IMR-90 (cell line): ENCODE measurements at regions not wholly inside any gene's neighbourhood (a gene's known extent, or its start where the extent isn't known, plus 50 kb on each side); places are given as distances from the start of the nearest gene placed in this dataset.

Experiments used
- ATAC-seq: fragments of 200-7000 bp; cut with Tn5 transposase; 2 replicates; pipeline ENCODE4 v1.9.1; 2020; ENCODE audit warnings: low read depth, mild to moderate bottlenecking, moderate library complexity
- BruUV-seq: library from RNA; stranded (reverse); fragments of 400-500 nt; replicated peaks from 2 replicates; lab custom pipeline; 2021; lab: Mats Ljungman, UMichigan
- CTCF ChIA-PET: fragments of 300-600 bp; formaldehyde crosslinking; extraction: SDS; loops from one replicate; lab custom pipeline; 2021; ENCODE audit warnings: antibody characterized with exemption; lab: Yijun Ruan, JAX
- POLR2A ChIA-PET: fragments of 300-600 bp; sonication (Branson Sonifier 250); formaldehyde crosslinking; loops from one replicate; lab custom pipeline; 2022; ENCODE audit warnings: antibody characterized with exemption; ENCODE audit not compliant: unreplicated experiment; lab: Charles Lee
- DNase-seq: peaks from one replicate; pipeline ENCODE4 v3.0.0; 2013
- H2AFZ ChIP-seq: replicated peaks from 2 replicates; pipeline ENCODE3; 2013; ENCODE audit warnings: low read length, mild to moderate bottlenecking; ENCODE audit not compliant: poor library complexity
- H2AK5ac ChIP-seq: 2 replicates; pipeline ENCODE4 v1.6.1; 2013; ENCODE audit warnings: low read depth, low read length, inconsistent platforms
- H2AK9ac ChIP-seq: replicated peaks from 2 replicates; pipeline ENCODE3; 2013; ENCODE audit warnings: mild to moderate bottlenecking, low read depth, low read length, moderate library complexity; ENCODE audit not compliant: poor library complexity
- H2BK120ac ChIP-seq: 2 replicates; pipeline ENCODE4 v1.6.1; 2013; ENCODE audit warnings: low read depth, low read length, inconsistent platforms
- H2BK15ac ChIP-seq: 3 replicates; pipeline ENCODE4 v1.6.1; 2013; ENCODE audit warnings: low read depth, low read length, inconsistent platforms
- H2BK20ac ChIP-seq: 2 replicates; pipeline ENCODE4 v1.6.1; 2013; ENCODE audit warnings: low read depth, mild to moderate bottlenecking, inconsistent platforms, low read length, moderate library complexity
- H2BK5ac ChIP-seq: 2 replicates; pipeline ENCODE4 v1.6.1; 2013; ENCODE audit warnings: mild to moderate bottlenecking, low read depth, low read length, inconsistent platforms; ENCODE audit not compliant: poor library complexity, severe bottlenecking
- H3K14ac ChIP-seq: replicated peaks from 2 replicates; pipeline ENCODE4 v1.6.1; 2013; ENCODE audit warnings: low read depth, low read length, inconsistent platforms
- H3K18ac ChIP-seq: 2 replicates; pipeline ENCODE4 v1.6.1; 2013; ENCODE audit warnings: low read depth, low read length, control low read depth
- H3K23ac ChIP-seq: 2 replicates; pipeline ENCODE4 v1.6.1; 2013; ENCODE audit warnings: low read depth, low read length, inconsistent platforms
- H3K27ac ChIP-seq: 2 replicates; pipeline ENCODE4 v1.5.1; 2013; ENCODE audit warnings: mild to moderate bottlenecking, control low read depth, low read length; ENCODE audit not compliant: insufficient read depth
- H3K27me3 ChIP-seq: 2 replicates; pipeline ENCODE4 v1.6.1; 2013; ENCODE audit warnings: low read length; ENCODE audit not compliant: control insufficient read depth, insufficient read depth
- H3K36me3 ChIP-seq: 2 replicates; pipeline ENCODE4 v1.6.1; 2013; ENCODE audit warnings: low read length, mixed read lengths; ENCODE audit not compliant: control insufficient read depth, insufficient read depth
- H3K4ac ChIP-seq: 2 replicates; pipeline ENCODE4 v1.6.1; 2013; ENCODE audit warnings: low read depth, low read length, inconsistent platforms
- H3K4me1 ChIP-seq: 2 replicates; pipeline ENCODE4 v1.6.1; 2013; ENCODE audit warnings: low read length, mixed read lengths; ENCODE audit not compliant: control insufficient read depth, insufficient read depth
- H3K4me2 ChIP-seq: 2 replicates; pipeline ENCODE4 v1.6.1; 2013; ENCODE audit warnings: low read depth, mild to moderate bottlenecking, control low read depth, low read length, moderate library complexity
- H3K4me3 ChIP-seq: 2 replicates; pipeline ENCODE4 v1.5.1; 2013; ENCODE audit warnings: low read depth, mild to moderate bottlenecking, control low read depth, low read length, moderate library complexity; ENCODE audit not compliant: insufficient read depth
- H3K56ac ChIP-seq: 2 replicates; pipeline ENCODE4 v1.6.1; 2013; ENCODE audit warnings: low read length, inconsistent platforms; ENCODE audit not compliant: insufficient read depth; ENCODE audit errors: extremely low read depth
- H3K79me1 ChIP-seq, 2 experiments: 2 replicates each; pipeline ENCODE4 v1.6.1; 2013; ENCODE audit warnings: low read length in 2 of 2, inconsistent platforms in 1 of 2, low read depth in 1 of 2
- H3K9ac ChIP-seq: 2 replicates; pipeline ENCODE4 v1.6.1; 2013; ENCODE audit warnings: low read depth, low read length, control low read depth
- H3K9me1 ChIP-seq: 2 replicates; pipeline ENCODE4 v1.6.1; 2013; ENCODE audit warnings: low read length, inconsistent platforms; ENCODE audit not compliant: insufficient read depth
- H3K9me3 ChIP-seq: 2 replicates; pipeline ENCODE4 v1.6.1; 2013; ENCODE audit warnings: low read length; ENCODE audit not compliant: control insufficient read depth, insufficient read depth
- H4K20me1 ChIP-seq: 2 replicates; pipeline ENCODE4 v1.6.1; 2013; ENCODE audit warnings: low read length, inconsistent platforms; ENCODE audit not compliant: insufficient read depth
- H4K5ac ChIP-seq: 2 replicates; pipeline ENCODE4 v1.6.1; 2013; ENCODE audit warnings: mild to moderate bottlenecking, low read depth, low read length, control low read depth
- H4K8ac ChIP-seq, 2 experiments: 2 replicates each; pipeline ENCODE4 v1.6.1; 2013; ENCODE audit warnings: low read depth in 2 of 2, low read length in 2 of 2, control low read depth in 1 of 2, inconsistent platforms in 1 of 2
- H4K91ac ChIP-seq: 2 replicates; pipeline ENCODE4 v1.6.1; 2013; ENCODE audit warnings: low read depth, low read length, inconsistent platforms; ENCODE audit not compliant: insufficient read depth
- BHLHE40 ChIP-seq: fragments of 150-350 bp; IDR thresholded peaks from 2 replicates; pipeline ENCODE4 v1.6.1; 2016; ENCODE audit warnings: mild to moderate bottlenecking, low read depth, low read length
- CEBPB ChIP-seq: IDR thresholded peaks from 2 replicates; pipeline ENCODE4 v1.6.1; 2012; ENCODE audit warnings: low read depth, low read length, improper control_type of control experiment
- CHD1 ChIP-seq: IDR thresholded peaks from 2 replicates; pipeline ENCODE4 v1.6.1; 2012; ENCODE audit warnings: low read depth, low read length, improper control_type of control experiment
- FOS ChIP-seq: fragments of 150-350 bp; IDR thresholded peaks from 2 replicates; pipeline ENCODE4 v1.6.1; 2016; ENCODE audit warnings: low read depth, low read length
- MAFK ChIP-seq: IDR thresholded peaks from 2 replicates; pipeline ENCODE4 v1.6.1; 2012; ENCODE audit warnings: low read depth, low read length, improper control_type of control experiment
- MAZ ChIP-seq: IDR thresholded peaks from 2 replicates; pipeline ENCODE4 v1.6.1; 2012; ENCODE audit warnings: low read depth, mild to moderate bottlenecking, low read length, improper control_type of control experiment, moderate library complexity, borderline replicate concordance
- MXI1 ChIP-seq: IDR thresholded peaks from 2 replicates; pipeline ENCODE4 v1.6.1; 2012; ENCODE audit warnings: low read depth, mild to moderate bottlenecking, low read length, moderate library complexity, borderline replicate concordance
- NFE2L2 ChIP-seq: fragments of 150-350 bp; IDR thresholded peaks from 2 replicates; pipeline ENCODE4 v1.6.1; 2016; ENCODE audit warnings: low read depth, mild to moderate bottlenecking, low read length
- POLR2A ChIP-seq: IDR thresholded peaks from 2 replicates; pipeline ENCODE4 v1.6.1; 2012; ENCODE audit warnings: mild to moderate bottlenecking, low read depth, low read length
- RAD21 ChIP-seq: IDR thresholded peaks from 2 replicates; pipeline ENCODE4 v1.6.1; 2012; ENCODE audit warnings: low read length, improper control_type of control experiment
- RCOR1 ChIP-seq: IDR thresholded peaks from 2 replicates; pipeline ENCODE4 v1.6.1; 2012; ENCODE audit warnings: mild to moderate bottlenecking, low read length, improper control_type of control experiment; ENCODE audit not compliant: insufficient replicate concordance
- RFX5 ChIP-seq: IDR thresholded peaks from 2 replicates; pipeline ENCODE4 v1.8.0; 2012; ENCODE audit warnings: low read depth, mild to moderate bottlenecking, low read length, moderate library complexity
- SMC3 ChIP-seq: fragments of 150-350 bp; IDR thresholded peaks from 2 replicates; pipeline ENCODE4 v1.6.1; 2016; ENCODE audit warnings: low read depth, mild to moderate bottlenecking, antibody characterized with exemption, low read length, moderate library complexity
- WGBS, 2 experiments: methylation state at CpG; one replicate each; pipeline versions ENCODE4 v1.1.5 to v1.1.7; 2013; ENCODE audit warnings: missing lambda C conversion rate in 2 of 2; ENCODE audit not compliant: insufficient read length in 1 of 2; ENCODE audit errors: extremely low coverage in 2 of 2; 5-methylcytosine and 5-hydroxymethylcytosine counted together
- dilution Hi-C: fragments of 300-500 bp; cut with HindIII; formaldehyde crosslinking; loops from one replicate; pipeline ENCODE4 v1.14.3; 2018; ENCODE audit warnings: low sequenced_read_pairs; ENCODE audit not compliant: unreplicated experiment
- in situ Hi-C: fragments of 300-500 bp; cut with MboI; formaldehyde crosslinking; loops from 3 replicates; pipeline ENCODE4 v1.14.3; 2019; ENCODE audit warnings: low sequenced_read_pairs, inconsistent platforms, mixed read lengths
- intact Hi-C: fragments of 100-400 bp; cut with micrococcal nuclease; formaldehyde crosslinking; loops from 2 replicates; pipeline ENCODE4 v1.10.0; 2022
- TF ChIP-seq, protein P1 (sequence below): conservative IDR thresholded peaks from 2 replicates; pipeline ENCODE4 v1.5.1; 2012; ENCODE audit warnings: mild to moderate bottlenecking, low read depth, low read length, improper control_type of control experiment
- TF ChIP-seq, protein P2 (sequence below): fragments of 150-350 bp; IDR thresholded peaks from 2 replicates; pipeline ENCODE4 v1.6.1; 2016; ENCODE audit warnings: low read depth, mild to moderate bottlenecking, low read length, moderate library complexity, borderline replicate concordance
- TF ChIP-seq, protein P3 (sequence below): fragments of 150-350 bp; IDR thresholded peaks from 2 replicates; pipeline ENCODE4 v1.6.1; 2017; ENCODE audit warnings: mild to moderate bottlenecking, antibody characterized with exemption, low read length, low read depth

DNA sequence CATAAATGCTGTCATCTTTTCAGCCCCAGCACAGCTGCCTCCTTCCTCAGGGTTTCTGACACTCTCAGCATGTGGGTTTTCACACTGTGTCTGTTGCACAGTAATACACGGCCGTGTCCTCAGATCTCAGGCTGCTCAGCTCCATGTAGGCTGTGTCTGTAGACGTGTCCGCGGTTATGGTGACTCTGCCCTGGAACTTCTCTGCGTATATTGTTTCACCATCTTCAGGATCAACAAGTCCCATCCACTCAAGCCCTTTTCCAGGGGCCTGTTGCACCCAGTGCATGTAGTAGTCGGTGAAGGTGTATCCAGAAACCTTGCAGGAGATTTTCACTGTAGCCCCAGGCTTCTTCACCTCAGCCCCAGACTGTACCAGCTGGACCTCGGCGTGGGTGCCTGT lies 1210.6 kb downstream of the TMEM121 start:
- Histone ChIP-seq H3K4me3 (no peak overlapping the region), H3K4me1 (no peaks in the 10 kb centered on the region), H4K8ac (no peak overlapping the region), H3K14ac (no peak overlapping the region), H2AK5ac (no peak overlapping the region), H3K9me1 (no peaks in the 10 kb centered on the region), H3K9ac (no peak overlapping the region), H3K79me1 (no peaks in the 10 kb centered on the region), H2BK120ac (no peak overlapping the region), H2AK9ac (no peak overlapping the region), H2BK20ac (no peak overlapping the region), H4K5ac (no peak overlapping the region), H3K56ac (no peak overlapping the region), H2BK15ac (no peak overlapping the region), H3K4me2 (no peak overlapping the region), H3K27ac (no peak overlapping the region), H3K18ac (no peak overlapping the region), H3K27me3 (no peaks in the 10 kb centered on the region), H4K91ac (no peak overlapping the region), H3K9me3 (peaks cover 17% of the 10 kb centered on the region), H3K4ac (no peak overlapping the region), H2AFZ (no peak overlapping the region), H4K20me1 (no peaks in the 10 kb centered on the region), H3K23ac (no peak overlapping the region), H3K36me3 (no peaks in the 10 kb centered on the region), H2BK5ac (no peak overlapping the region)
- ChIA-PET CTCF (no interaction called here), POLR2A (no interaction called here)
- DNase-seq: no peak
- intact Hi-C loops (no loop called here), in situ Hi-C loops (no loop called here), dilution Hi-C loops (no loop called here)
- ATAC-seq: no peak
- 80% methylated on average over 1 of the region's 9 CpGs; no CpG with 5 or more reads in 1 of the 2 experiments for WGBS, 2 experiments
- no TSS peak for BruUV-seq
- TF ChIP-seq RAD21 (no peak), POLR2A (no peak), RFX5 (no peak), SMC3 (no peak), CEBPB (no peak), MXI1 (no peak), BHLHE40 (no peak), RCOR1 (no peak), MAFK (no peak), CHD1 (no peak), FOS (no peak), MAZ (no peak), NFE2L2 (no peak)
- TF ChIP-seq, protein P1, sequence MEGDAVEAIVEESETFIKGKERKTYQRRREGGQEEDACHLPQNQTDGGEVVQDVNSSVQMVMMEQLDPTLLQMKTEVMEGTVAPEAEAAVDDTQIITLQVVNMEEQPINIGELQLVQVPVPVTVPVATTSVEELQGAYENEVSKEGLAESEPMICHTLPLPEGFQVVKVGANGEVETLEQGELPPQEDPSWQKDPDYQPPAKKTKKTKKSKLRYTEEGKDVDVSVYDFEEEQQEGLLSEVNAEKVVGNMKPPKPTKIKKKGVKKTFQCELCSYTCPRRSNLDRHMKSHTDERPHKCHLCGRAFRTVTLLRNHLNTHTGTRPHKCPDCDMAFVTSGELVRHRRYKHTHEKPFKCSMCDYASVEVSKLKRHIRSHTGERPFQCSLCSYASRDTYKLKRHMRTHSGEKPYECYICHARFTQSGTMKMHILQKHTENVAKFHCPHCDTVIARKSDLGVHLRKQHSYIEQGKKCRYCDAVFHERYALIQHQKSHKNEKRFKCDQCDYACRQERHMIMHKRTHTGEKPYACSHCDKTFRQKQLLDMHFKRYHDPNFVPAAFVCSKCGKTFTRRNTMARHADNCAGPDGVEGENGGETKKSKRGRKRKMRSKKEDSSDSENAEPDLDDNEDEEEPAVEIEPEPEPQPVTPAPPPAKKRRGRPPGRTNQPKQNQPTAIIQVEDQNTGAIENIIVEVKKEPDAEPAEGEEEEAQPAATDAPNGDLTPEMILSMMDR: no peak
- TF ChIP-seq, protein P2, sequence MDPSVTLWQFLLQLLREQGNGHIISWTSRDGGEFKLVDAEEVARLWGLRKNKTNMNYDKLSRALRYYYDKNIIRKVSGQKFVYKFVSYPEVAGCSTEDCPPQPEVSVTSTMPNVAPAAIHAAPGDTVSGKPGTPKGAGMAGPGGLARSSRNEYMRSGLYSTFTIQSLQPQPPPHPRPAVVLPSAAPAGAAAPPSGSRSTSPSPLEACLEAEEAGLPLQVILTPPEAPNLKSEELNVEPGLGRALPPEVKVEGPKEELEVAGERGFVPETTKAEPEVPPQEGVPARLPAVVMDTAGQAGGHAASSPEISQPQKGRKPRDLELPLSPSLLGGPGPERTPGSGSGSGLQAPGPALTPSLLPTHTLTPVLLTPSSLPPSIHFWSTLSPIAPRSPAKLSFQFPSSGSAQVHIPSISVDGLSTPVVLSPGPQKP: no peak
- TF ChIP-seq, protein P3, sequence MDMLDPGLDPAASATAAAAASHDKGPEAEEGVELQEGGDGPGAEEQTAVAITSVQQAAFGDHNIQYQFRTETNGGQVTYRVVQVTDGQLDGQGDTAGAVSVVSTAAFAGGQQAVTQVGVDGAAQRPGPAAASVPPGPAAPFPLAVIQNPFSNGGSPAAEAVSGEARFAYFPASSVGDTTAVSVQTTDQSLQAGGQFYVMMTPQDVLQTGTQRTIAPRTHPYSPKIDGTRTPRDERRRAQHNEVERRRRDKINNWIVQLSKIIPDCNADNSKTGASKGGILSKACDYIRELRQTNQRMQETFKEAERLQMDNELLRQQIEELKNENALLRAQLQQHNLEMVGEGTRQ: no peak
